ENCODE measurements at regions not wholly inside any gene's neighbourhood (a gene's known extent, or its start where the extent isn't known, plus 50 kb on each side); places are given as distances from the start of the nearest gene placed in this dataset.

GRCh38 chr5:99617335-99617734, 688.5 kb upstream of the CHD1 start:
- TF ChIP-seq ZNF274 (IDR thresholded peaks at IDR 0.05; ENCODE audit: low read depth, low read length) = no peak
- TF ChIP-seq YY1 (IDR thresholded peaks at IDR 0.05; ENCODE audit: insufficient read depth, insufficient read length) = no peak
- no peak for TF ChIP-seq SUZ12 (IDR thresholded peaks at IDR 0.05; ENCODE audit: extremely low read depth, insufficient read depth, insufficient read length)
